ENCODE measurements at regions not wholly inside any gene's neighbourhood (a gene's known extent, or its start where the extent isn't known, plus 50 kb on each side); places are given as distances from the start of the nearest gene placed in this dataset.

DNA sequence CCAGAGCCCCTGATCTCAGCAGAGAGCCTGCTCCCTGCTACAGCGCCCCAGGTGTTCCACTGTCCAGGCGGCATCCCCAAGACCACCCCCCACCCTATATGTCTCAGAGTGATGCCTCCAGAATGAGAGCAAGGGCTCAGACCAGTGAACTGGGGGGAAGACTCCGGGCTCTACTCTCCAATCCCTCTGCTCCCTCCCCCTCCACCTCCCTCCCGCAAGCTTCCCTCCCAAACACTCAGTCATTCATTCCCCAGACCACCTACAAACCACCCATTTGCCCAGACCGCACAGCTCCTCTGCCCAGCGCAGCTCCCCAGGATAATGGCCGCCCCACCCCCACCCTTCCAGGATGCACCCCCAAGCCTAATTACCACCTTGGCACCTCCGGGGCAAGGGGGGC is 59.4 kb upstream of the TAC4 start:
- H2AFZ ChIP-seq (ENCODE audit: low read depth, low read length) = no peak overlapping the region
- no peak overlapping the region for H2AK5ac ChIP-seq (ENCODE audit: low read length, severe bottlenecking)
- H3K23ac ChIP-seq (ENCODE audit: low read length in 2 of 2) = no peak overlapping the region
- H2BK15ac ChIP-seq (ENCODE audit: low read depth, poor library complexity, severe bottlenecking) = no peak overlapping the region
- no peak overlapping the region for H3K4ac ChIP-seq (ENCODE audit: low read depth in 1 of 2, low read length in 2 of 2)
- no peak overlapping the region for H3K18ac ChIP-seq (ENCODE audit: low read depth in 1 of 2, low read length in 2 of 2)
- H3K14ac ChIP-seq (ENCODE audit: low read length in 2 of 2) = no peak overlapping the region
- no peak overlapping the region for H3K4me3 ChIP-seq (ENCODE audit: insufficient read depth in 1 of 2, low read depth in 1 of 2, low read length in 2 of 2)
- no peak overlapping the region for H3K4me2 ChIP-seq (ENCODE audit: low read length, poor library complexity, severe bottlenecking)
- 55% methylated on average over 8 of the region's 8 CpGs for WGBS
- no peak overlapping the region for H4K91ac ChIP-seq (ENCODE audit: low read length)
- DNase-seq = no peak
- H2BK5ac ChIP-seq (ENCODE audit: low read depth, low read length, poor library complexity, severe bottlenecking) = no peak overlapping the region
- no peak overlapping the region for H2BK120ac ChIP-seq (ENCODE audit: low read depth, low read length)
- peaks cover 93% of the 10 kb centered on the region in 2 experiments for H3K27me3 ChIP-seq (ENCODE audit: control insufficient read depth in 1 of 2, insufficient read depth in 1 of 2, low read length in 2 of 2)
- H2BK12ac ChIP-seq (ENCODE audit: low read length in 2 of 2) = no peak overlapping the region
- H3K9me3 ChIP-seq (ENCODE audit: control insufficient read depth, low read length) = no peaks in the 10 kb centered on the region
- no peaks in the 10 kb centered on the region for H3K79me1 ChIP-seq (replicated peaks; ENCODE audit: low read length, poor library complexity, severe bottlenecking)
- H3K4me1 ChIP-seq (ENCODE audit: control insufficient read depth, insufficient read depth, low read depth, low read length) = peaks cover 11% of the 10 kb centered on the region
- H3K9ac ChIP-seq (ENCODE audit: low read length) = no peak overlapping the region
- H3K27ac ChIP-seq (ENCODE audit: low read length, poor library complexity, severe bottlenecking) = no peak overlapping the region
- H3K36me3 ChIP-seq (ENCODE audit: control insufficient read depth in 1 of 2, insufficient read depth in 2 of 2, low read depth in 1 of 2, low read length in 2 of 2) = no peaks in the 10 kb centered on the region
- no peak overlapping the region for H4K8ac ChIP-seq (ENCODE audit: low read length)

DNA sequence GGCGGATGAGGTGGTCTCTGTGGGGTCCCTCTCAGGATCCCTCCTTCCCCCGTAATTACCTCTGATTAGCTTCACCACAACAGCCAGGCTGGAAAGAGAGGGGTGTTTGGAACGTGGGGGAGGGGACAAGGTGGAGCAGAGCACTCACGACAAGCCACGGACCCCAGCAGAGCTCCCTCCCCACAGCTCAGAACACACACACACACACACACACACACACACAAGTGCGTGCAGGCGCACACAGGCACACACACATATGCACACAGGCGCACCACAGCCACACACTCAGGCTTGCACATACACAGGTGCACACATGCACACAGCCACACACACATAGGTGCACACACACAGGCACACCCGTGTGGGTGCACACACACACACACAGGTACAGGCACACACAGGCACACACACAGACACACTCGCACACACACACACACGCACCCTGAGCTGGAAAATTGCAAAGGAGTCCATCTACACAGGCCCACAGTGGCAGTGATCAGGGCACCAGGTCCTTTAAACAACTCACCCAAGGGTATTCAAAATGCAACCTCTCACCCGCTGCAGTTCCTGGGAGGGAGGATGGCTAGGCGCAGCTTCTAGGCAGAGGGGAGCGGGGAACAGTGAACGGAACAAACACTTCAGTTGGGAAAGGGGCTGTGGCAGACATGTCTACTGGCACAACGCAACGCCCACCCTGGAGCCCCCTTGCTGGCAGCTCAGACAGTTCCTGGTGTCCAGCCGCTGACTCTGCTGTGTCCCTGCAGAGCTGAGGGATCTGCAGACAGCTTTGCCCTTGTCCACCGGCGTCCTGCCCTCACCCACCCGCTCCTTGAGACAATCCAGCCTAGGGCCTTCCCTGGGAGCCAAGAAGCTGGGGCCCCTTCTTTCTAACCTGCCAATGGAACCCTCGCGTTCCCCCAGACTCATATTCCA is 59.9 kb upstream of the DLX4 start:
- H3K4ac ChIP-seq (ENCODE audit: low read depth in 1 of 2, low read length in 2 of 2) = no peak overlapping the region
- peak overlapping the region in 1 of 2 experiments; percentile 14 for H3K23ac ChIP-seq (ENCODE audit: low read length in 2 of 2)
- H3K9ac ChIP-seq (ENCODE audit: low read length) = no peak overlapping the region
- H3K27ac ChIP-seq (ENCODE audit: low read length, poor library complexity, severe bottlenecking) = no peak overlapping the region
- H3K36me3 ChIP-seq (ENCODE audit: control insufficient read depth in 1 of 2, insufficient read depth in 2 of 2, low read depth in 1 of 2, low read length in 2 of 2) = no peaks in the 10 kb centered on the region
- H2AK5ac ChIP-seq (ENCODE audit: low read length, severe bottlenecking) = no peak overlapping the region
- H2BK12ac ChIP-seq (ENCODE audit: low read length in 2 of 2) = no peak overlapping the region
- no peak overlapping the region for H3K4me3 ChIP-seq (ENCODE audit: insufficient read depth in 1 of 2, low read depth in 1 of 2, low read length in 2 of 2)
- no peaks in the 10 kb centered on the region for H3K9me3 ChIP-seq (ENCODE audit: control insufficient read depth, low read length)
- H2AFZ ChIP-seq (ENCODE audit: low read depth, low read length) = no peak overlapping the region
- no peak overlapping the region for H3K14ac ChIP-seq (ENCODE audit: low read length in 2 of 2)
- no peak for DNase-seq
- peaks cover 77 to 80% of the 10 kb centered on the region in 2 experiments for H3K27me3 ChIP-seq (ENCODE audit: control insufficient read depth in 1 of 2, insufficient read depth in 1 of 2, low read length in 2 of 2)
- no peak overlapping the region for H2BK15ac ChIP-seq (ENCODE audit: low read depth, poor library complexity, severe bottlenecking)
- H4K8ac ChIP-seq (ENCODE audit: low read length) = no peak overlapping the region
- H3K18ac ChIP-seq (ENCODE audit: low read depth in 1 of 2, low read length in 2 of 2) = no peak overlapping the region
- H4K91ac ChIP-seq (ENCODE audit: low read length) = no peak overlapping the region
- H3K79me1 ChIP-seq (replicated peaks; ENCODE audit: low read length, poor library complexity, severe bottlenecking) = no peaks in the 10 kb centered on the region
- no peak overlapping the region for H2BK120ac ChIP-seq (ENCODE audit: low read depth, low read length)
- no peak overlapping the region for H3K4me2 ChIP-seq (ENCODE audit: low read length, poor library complexity, severe bottlenecking)
- no peak overlapping the region for H2BK5ac ChIP-seq (ENCODE audit: low read depth, low read length, poor library complexity, severe bottlenecking)
- peaks cover 21% of the 10 kb centered on the region for H3K4me1 ChIP-seq (ENCODE audit: control insufficient read depth, insufficient read depth, low read depth, low read length)
- WGBS = 48% methylated on average over 19 of the region's 23 CpGs

DNA sequence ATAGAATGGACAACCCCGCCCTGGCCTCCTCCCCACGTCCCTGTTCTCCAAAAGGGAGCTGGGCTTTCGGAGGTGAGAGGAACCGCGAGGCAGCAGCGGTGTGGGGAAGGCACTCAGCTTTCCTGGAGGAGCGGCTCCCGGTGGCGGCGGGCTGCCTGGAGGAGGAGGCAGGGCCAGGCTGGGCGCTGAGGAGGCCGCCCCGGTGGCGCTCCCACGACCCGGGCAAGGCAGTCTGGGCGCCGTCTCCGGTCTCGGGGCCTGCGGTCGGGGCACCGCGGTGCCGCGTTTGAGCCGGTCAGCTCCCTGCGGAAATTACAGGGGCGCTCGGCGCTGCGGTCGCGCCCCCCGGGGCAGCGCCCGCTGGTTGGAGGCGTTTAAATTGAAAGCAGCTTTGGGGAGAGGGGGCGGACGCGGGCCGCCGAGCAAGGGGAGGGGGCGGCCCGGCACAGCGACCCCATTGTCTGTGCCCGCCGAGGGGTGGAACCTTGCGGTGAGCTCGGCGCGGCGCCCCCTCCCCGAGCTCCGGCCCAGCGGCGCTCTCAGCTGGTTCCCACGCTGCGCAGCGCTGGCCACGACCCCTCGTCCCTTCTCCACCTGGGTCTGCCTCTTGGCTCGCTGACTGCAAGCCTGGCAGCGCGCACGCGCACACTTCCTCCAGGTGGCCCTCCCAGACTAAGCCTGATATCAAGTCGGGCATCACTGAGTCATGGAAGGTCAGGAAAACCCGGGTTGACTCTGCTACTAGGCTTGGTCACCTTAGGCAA is 58.7 kb upstream of the DLX4 start:
- no peak overlapping the region for H2AFZ ChIP-seq (ENCODE audit: low read depth, low read length)
- no peak overlapping the region for H2BK15ac ChIP-seq (ENCODE audit: low read depth, poor library complexity, severe bottlenecking)
- H3K4me3 ChIP-seq (ENCODE audit: insufficient read depth in 1 of 2, low read depth in 1 of 2, low read length in 2 of 2) = peak overlapping the region in 1 of 2 experiments; percentile 29
- peaks cover 26% of the 10 kb centered on the region for H3K4me1 ChIP-seq (ENCODE audit: control insufficient read depth, insufficient read depth, low read depth, low read length)
- H3K23ac ChIP-seq (ENCODE audit: low read length in 2 of 2) = peak overlapping the region in 1 of 2 experiments; percentile 70
- no peak overlapping the region for H3K27ac ChIP-seq (ENCODE audit: low read length, poor library complexity, severe bottlenecking)
- H3K36me3 ChIP-seq (ENCODE audit: control insufficient read depth in 1 of 2, insufficient read depth in 2 of 2, low read depth in 1 of 2, low read length in 2 of 2) = no peaks in the 10 kb centered on the region
- peak overlapping the region; percentile 65 for H3K4me2 ChIP-seq (ENCODE audit: low read length, poor library complexity, severe bottlenecking)
- under 1% methylated on average over 39 of the region's 69 CpGs for WGBS
- peaks cover 69 to 73% of the 10 kb centered on the region in 2 experiments for H3K27me3 ChIP-seq (ENCODE audit: control insufficient read depth in 1 of 2, insufficient read depth in 1 of 2, low read length in 2 of 2)
- peak; percentile 24 for DNase-seq
- no peak overlapping the region for H3K14ac ChIP-seq (ENCODE audit: low read length in 2 of 2)
- no peak overlapping the region for H2BK12ac ChIP-seq (ENCODE audit: low read length in 2 of 2)
- no peak overlapping the region for H2AK5ac ChIP-seq (ENCODE audit: low read length, severe bottlenecking)
- no peak overlapping the region for H4K8ac ChIP-seq (ENCODE audit: low read length)
- H3K18ac ChIP-seq (ENCODE audit: low read depth in 1 of 2, low read length in 2 of 2) = no peak overlapping the region
- H3K9ac ChIP-seq (ENCODE audit: low read length) = no peak overlapping the region
- H3K9me3 ChIP-seq (ENCODE audit: control insufficient read depth, low read length) = no peaks in the 10 kb centered on the region
- no peak overlapping the region for H2BK120ac ChIP-seq (ENCODE audit: low read depth, low read length)
- no peaks in the 10 kb centered on the region for H3K79me1 ChIP-seq (replicated peaks; ENCODE audit: low read length, poor library complexity, severe bottlenecking)
- H2BK5ac ChIP-seq (ENCODE audit: low read depth, low read length, poor library complexity, severe bottlenecking) = no peak overlapping the region
- no peak overlapping the region for H4K91ac ChIP-seq (ENCODE audit: low read length)
- H3K4ac ChIP-seq (ENCODE audit: low read depth in 1 of 2, low read length in 2 of 2) = no peak overlapping the region

DNA sequence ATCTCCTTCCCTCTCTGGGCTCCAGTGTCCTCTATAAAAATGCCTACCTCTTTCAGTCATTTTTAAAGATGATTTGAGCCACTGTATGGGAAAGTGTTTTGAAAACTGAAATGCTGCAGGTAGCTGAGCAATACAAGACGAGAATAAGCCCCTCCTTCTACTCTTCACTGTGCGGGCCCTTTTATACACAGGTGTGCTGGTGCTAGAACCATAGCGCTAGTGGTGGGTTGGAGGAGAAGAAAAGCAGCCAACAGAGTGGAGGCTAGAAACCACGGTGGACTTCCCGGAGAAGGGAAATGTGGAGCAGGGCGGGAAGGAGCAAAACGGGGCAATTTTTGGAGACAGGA is 58.2 kb upstream of the DLX4 start:
- no peak overlapping the region for H3K4ac ChIP-seq (ENCODE audit: low read depth in 1 of 2, low read length in 2 of 2)
- no peak overlapping the region for H3K4me2 ChIP-seq (ENCODE audit: low read length, poor library complexity, severe bottlenecking)
- no peak overlapping the region for H4K8ac ChIP-seq (ENCODE audit: low read length)
- H4K91ac ChIP-seq (ENCODE audit: low read length) = no peak overlapping the region
- H2BK120ac ChIP-seq (ENCODE audit: low read depth, low read length) = no peak overlapping the region
- H2BK12ac ChIP-seq (ENCODE audit: low read length in 2 of 2) = no peak overlapping the region
- H3K36me3 ChIP-seq (ENCODE audit: control insufficient read depth in 1 of 2, insufficient read depth in 2 of 2, low read depth in 1 of 2, low read length in 2 of 2) = no peaks in the 10 kb centered on the region
- 56% methylated on average over 6 of the region's 7 CpGs for WGBS
- no peak overlapping the region for H3K27ac ChIP-seq (ENCODE audit: low read length, poor library complexity, severe bottlenecking)
- H3K4me3 ChIP-seq (ENCODE audit: insufficient read depth in 1 of 2, low read depth in 1 of 2, low read length in 2 of 2) = peak overlapping the region in 1 of 2 experiments; percentile 29
- no peak overlapping the region for H2BK5ac ChIP-seq (ENCODE audit: low read depth, low read length, poor library complexity, severe bottlenecking)
- peaks cover 64 to 73% of the 10 kb centered on the region in 2 experiments for H3K27me3 ChIP-seq (ENCODE audit: control insufficient read depth in 1 of 2, insufficient read depth in 1 of 2, low read length in 2 of 2)
- no peak overlapping the region for H3K14ac ChIP-seq (ENCODE audit: low read length in 2 of 2)
- H3K79me1 ChIP-seq (replicated peaks; ENCODE audit: low read length, poor library complexity, severe bottlenecking) = no peaks in the 10 kb centered on the region
- H3K18ac ChIP-seq (ENCODE audit: low read depth in 1 of 2, low read length in 2 of 2) = no peak overlapping the region
- H2BK15ac ChIP-seq (ENCODE audit: low read depth, poor library complexity, severe bottlenecking) = no peak overlapping the region
- peak overlapping the region in 1 of 2 experiments; percentile 70 for H3K23ac ChIP-seq (ENCODE audit: low read length in 2 of 2)
- no peak overlapping the region for H2AK5ac ChIP-seq (ENCODE audit: low read length, severe bottlenecking)
- no peak for DNase-seq
- H3K9me3 ChIP-seq (ENCODE audit: control insufficient read depth, low read length) = no peaks in the 10 kb centered on the region
- H3K9ac ChIP-seq (ENCODE audit: low read length) = no peak overlapping the region
- H2AFZ ChIP-seq (ENCODE audit: low read depth, low read length) = no peak overlapping the region
- peaks cover 30% of the 10 kb centered on the region for H3K4me1 ChIP-seq (ENCODE audit: control insufficient read depth, insufficient read depth, low read depth, low read length)
